HG02588 (cell line): ENCODE measurements at regions not wholly inside any gene's neighbourhood (a gene's known extent, or its start where the extent isn't known, plus 50 kb on each side); places are given as distances from the start of the nearest gene placed in this dataset.

Experiments
- ATAC-seq: cut with Tn5 transposase; IDR thresholded peaks from one replicate; pipeline ENCODE4 v1.9.1; 2021; ENCODE audit warnings: mild to moderate bottlenecking, moderate library complexity; ENCODE audit not compliant: unreplicated experiment

DNA sequence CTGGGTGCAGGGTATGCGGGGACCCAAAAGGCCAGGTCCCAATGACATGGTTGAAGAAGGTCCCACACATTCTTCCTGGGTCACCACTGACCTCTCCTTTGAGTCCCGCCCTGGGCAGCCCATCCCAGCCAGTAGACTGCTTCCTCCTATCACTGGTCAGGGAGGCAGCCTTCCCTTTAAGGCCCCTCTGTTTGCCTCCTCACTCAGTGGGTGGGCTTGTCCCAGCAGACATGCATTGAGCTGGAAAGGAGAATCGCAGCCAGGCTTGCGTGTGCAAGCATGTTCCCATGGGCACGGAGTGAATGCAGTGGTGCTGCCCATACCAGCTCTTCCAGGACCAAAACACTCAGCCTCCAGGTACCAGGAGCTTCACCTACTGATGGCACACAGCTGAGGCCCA, 162.4 kb upstream of the SYT13 start:
- no peak for ATAC-seq

GRCh38 chr11:45446998-45447397, 160.9 kb upstream of the SYT13 start:
- ATAC-seq: no peak

DNA sequence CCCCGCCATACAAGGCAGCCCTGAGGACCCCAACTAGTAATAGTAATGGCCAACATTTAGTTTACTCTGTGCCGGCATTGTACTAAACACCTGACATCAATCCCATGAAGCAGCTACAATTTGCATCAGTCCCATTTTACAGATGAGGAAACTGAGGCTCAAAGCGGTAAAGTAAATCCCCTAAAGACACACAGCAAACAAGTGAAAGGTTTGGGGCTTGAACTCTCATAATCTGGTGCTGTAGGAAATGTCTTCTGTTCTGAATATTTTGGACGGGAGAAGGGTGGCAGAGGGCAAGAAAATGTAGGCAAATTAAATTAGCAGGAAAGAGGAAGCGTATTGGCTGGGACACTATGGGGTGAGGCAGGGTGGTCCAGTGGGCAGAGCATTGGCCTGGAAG, 160.3 kb upstream of the SYT13 start:
- ATAC-seq: no peak

GRCh38 chr11:45444796-45445195, 158.7 kb upstream of the SYT13 start:
- ATAC-seq: no peak

GRCh38 chr11:45440111-45440510, 154.0 kb upstream of the SYT13 start:
- no peak for ATAC-seq

GRCh38 chr11:45436966-45437365, 150.8 kb upstream of the SYT13 start:
- no peak for ATAC-seq

- no peak for ATAC-seq
Measured at GRCh38 chr11:45436118-45436517, 150.0 kb upstream of the SYT13 start.

DNA sequence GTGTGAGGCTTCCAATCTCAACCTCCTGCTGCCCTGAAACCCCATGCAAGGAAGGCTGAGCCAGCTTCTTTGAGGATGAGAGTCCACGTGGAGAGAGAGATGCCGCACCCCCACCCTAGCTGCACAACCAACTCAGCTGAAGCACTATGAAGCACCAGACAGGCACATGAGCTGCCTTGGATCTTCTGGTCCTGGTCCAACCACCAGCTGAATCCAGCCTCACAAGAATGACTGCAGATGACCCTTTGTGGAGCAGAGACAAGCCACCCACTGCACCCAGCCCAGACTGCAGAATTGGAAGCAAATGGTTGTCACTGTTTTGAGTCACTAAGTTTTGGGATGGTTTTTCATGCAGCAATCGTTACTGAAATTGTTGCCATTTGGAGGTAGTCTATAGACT, 149.6 kb upstream of the SYT13 start:
- ATAC-seq: no peak

- ATAC-seq: no peak
Measured at GRCh38 chr11:45432910-45433309, 146.8 kb upstream of the SYT13 start.

GRCh38 chr11:45432100-45432499, 146.0 kb upstream of the SYT13 start:
- ATAC-seq: no peak

DNA sequence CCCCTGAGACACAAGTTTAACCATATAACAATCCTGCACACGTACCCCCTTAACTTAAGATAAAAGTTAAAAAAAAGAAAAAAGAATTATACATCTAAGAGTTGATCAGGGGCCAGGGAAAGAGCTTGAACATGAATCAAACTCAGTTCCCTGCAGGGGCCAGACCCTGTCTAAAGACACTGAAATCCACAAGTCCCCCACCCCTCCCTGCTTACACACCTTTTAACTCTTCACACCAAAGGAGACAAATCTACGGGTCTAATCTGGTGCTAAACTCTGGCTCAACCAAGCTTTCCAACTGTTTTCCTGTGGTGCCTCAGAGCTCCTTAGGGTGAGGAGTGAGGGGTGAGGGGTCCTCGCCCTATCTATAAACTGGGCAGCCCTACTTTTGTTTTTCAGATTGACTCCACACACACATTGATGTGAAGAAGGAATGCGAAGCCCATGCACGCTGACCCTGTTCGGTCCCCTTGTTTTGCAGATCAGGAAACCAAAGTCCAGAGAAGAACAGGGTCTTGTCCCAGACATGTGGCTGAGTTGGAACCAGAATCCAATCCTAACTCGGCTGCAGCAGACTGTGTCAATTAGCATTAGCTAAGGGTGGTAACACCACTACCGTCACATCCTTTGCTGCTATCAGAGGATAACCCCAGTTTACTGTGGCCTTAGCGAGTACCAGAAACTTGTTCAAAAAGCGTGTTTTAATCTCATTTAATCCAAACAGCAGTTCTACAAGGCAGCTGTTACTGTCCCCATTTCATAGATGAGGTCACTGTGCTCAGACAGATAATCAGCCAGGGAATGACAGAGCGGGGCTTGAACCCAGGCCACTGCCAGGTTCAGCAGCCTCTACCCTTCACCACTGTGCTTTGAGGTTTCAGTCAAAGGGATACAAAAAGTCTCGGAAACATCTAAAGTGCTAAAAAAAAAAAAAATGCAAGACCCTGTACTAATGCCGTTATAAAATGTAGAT, 145.2 kb upstream of the SYT13 start:
- no peak for ATAC-seq

DNA sequence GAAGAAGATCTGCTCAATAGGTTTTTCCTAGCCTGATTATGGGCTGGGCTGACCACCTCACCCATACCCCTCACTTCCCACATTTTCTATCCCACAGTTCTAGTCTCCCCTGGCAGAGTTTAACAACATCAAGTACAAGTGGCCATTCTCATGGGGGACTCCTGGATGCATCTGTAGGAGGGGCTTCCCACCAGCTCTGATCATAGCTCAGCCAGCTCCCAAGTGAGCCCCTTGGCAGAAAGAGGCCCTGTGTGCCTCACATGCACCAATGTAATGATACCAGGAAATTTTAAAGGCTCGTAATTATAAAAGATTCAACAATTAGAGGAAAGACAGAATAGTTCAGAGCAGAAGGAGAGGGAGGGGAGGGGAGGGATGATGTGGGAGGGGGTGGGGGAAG, 144.2 kb upstream of the SYT13 start:
- ATAC-seq: no peak

- no peak for ATAC-seq
Measured at GRCh38 chr11:45429719-45430118, 143.6 kb upstream of the SYT13 start.

DNA sequence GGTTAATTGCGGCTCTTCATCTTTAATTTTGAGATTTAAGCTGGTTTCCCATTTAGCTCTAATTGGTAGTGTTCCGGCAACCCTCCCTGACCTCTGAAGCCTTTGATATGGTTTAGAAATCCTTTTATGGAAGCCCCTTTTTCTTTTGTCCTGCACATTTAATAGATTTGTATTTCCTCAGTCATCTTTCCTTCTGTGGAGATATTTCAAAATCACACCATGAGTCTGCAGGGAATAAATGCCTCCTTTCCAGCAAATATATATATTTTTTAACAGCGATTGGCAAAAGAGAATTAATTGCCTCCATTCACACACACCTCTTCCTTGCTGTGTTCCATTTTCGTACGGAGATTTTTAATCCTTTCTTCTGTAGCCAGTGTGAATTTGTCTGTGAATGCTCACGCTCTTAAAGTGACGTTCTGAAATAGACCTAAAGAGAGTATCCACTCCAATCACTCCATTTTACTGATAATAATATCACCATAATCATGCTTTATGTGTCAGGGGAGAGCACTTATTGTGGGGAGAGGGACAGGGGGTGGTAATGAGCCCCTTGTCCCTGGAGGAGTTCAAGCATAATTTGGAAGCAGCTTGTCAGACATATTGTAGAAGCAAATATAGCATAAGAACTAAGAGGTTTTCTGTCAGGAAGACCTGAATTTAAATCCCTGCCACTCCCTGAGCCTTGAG, 142.5 kb upstream of the SYT13 start:
- no peak for ATAC-seq

GRCh38 chr11:45428116-45428515, 142.0 kb upstream of the SYT13 start:
- ATAC-seq: no peak

- no peak for ATAC-seq
Measured at GRCh38 chr11:45424411-45425180, 138.5 kb upstream of the SYT13 start.

GRCh38 chr11:45423475-45424120, 137.5 kb upstream of the SYT13 start:
- no peak for ATAC-seq

DNA sequence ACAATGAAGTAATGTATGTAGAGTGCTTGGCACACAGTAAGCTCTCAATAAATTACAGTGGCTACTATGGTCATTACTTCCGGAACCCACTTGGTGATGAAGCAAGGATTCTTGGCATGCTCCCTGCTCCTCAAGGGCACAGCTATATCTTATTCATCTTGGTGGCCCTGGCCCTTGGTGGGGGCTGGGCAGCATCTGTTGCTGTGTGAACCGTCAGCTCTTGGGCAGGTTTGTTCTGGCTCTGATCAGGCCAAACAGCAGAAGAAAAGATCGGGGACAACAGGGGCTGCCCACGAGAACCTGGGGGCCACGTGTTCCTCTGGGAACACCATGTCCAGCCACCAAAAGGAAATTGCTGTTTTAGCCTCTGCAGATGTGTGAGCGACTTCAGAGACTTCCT, 136.9 kb upstream of the SYT13 start:
- no peak for ATAC-seq

GRCh38 chr11:45414088-45414487, 127.9 kb upstream of the SYT13 start:
- no peak for ATAC-seq

- ATAC-seq: no peak
Measured at GRCh38 chr11:45413156-45413858, 127.2 kb upstream of the SYT13 start.
